SK-N-SH (cell line): ENCODE measurements at regions not wholly inside any gene's neighbourhood (a gene's known extent, or its start where the extent isn't known, plus 50 kb on each side); places are given as distances from the start of the nearest gene placed in this dataset.

Experiments
- CTCF ChIA-PET: fragments of 300-600, 350-600 bp; formaldehyde crosslinking; extraction: SDS; loops from one replicate; lab custom pipeline; 2021; lab: Yijun Ruan, JAX
- POLR2A ChIA-PET: fragments of 350-600 bp; sonication (Branson Sonifier 250); formaldehyde crosslinking; extraction: SDS; loops from one replicate; lab custom pipeline; 2020; ENCODE audit warnings: antibody characterized with exemption, inconsistent platforms; lab: Yijun Ruan, JAX
- DNase-seq: peaks from one replicate; pipeline ENCODE4 v3.0.0; 2012
- H2AFZ ChIP-seq: fragments of 200-600 bp; sonication (generic); 2 replicates; pipeline ENCODE4 v1.8.1; 2016; ENCODE audit warnings: antibody characterized with exemption, mild to moderate bottlenecking, low read depth
- H3F3A ChIP-seq: fragments of 200-600 bp; sonication (generic); replicated peaks from 2 replicates; pipeline ENCODE3; 2016; ENCODE audit warnings: antibody characterized with exemption, mild to moderate bottlenecking; ENCODE audit not compliant: insufficient read depth
- H3K27ac ChIP-seq, 2 experiments: fragments of 200-500 bp in 1 of 2; fragments of 200-600 bp in 1 of 2; sonication (Bioruptor generic) in 1 of 2; sonication (generic), shearing (Covaris generic) in 1 of 2; 2 replicates each; pipeline versions ENCODE4 v1.5.1 to v1.6.1; 2014 to 2016; ENCODE audit warnings: low read depth in 2 of 2, inconsistent platforms in 1 of 2, low read length in 1 of 2, mild to moderate bottlenecking in 1 of 2, mixed read lengths in 1 of 2
- H3K27me3 ChIP-seq: fragments of 200-600 bp; sonication (generic), shearing (Covaris generic); 2 replicates; pipeline ENCODE4 v1.6.1; 2016; ENCODE audit warnings: mixed run types; ENCODE audit not compliant: insufficient read depth
- H3K36me3 ChIP-seq, 2 experiments: fragments of 200-500 bp in 1 of 2; fragments of 200-600 bp in 1 of 2; sonication (Bioruptor generic) in 1 of 2; sonication (generic) in 1 of 2; replicated peaks in 1 of 2; 2 replicates each; pipeline versions ENCODE3 to v1.5.1; 2014 to 2016; ENCODE audit warnings: low read length in 1 of 2, mild to moderate bottlenecking in 1 of 2; ENCODE audit not compliant: insufficient read depth in 2 of 2, control insufficient read depth in 1 of 2
- H3K4me1 ChIP-seq, 2 experiments: fragments of 200-500 bp in 1 of 2; fragments of 200-600 bp in 1 of 2; sonication (Bioruptor generic) in 1 of 2; sonication (generic), shearing (Covaris generic) in 1 of 2; 2 replicates each; pipeline versions ENCODE4 v1.5.1 to v1.6.1; 2014 to 2016; ENCODE audit warnings: low read depth in 1 of 2, low read length in 1 of 2, mixed run types in 1 of 2; ENCODE audit not compliant: insufficient read depth in 2 of 2, control insufficient read depth in 1 of 2
- H3K4me2 ChIP-seq: fragments of 200-600 bp; sonication (generic), shearing (Covaris generic); 2 replicates; pipeline ENCODE4 v1.6.1; 2017; ENCODE audit warnings: mixed run types
- H3K4me3 ChIP-seq, 2 experiments: fragments of 200-500 bp in 1 of 2; fragments of 200-600 bp in 1 of 2; sonication (Bioruptor generic) in 1 of 2; sonication (generic), shearing (Covaris generic) in 1 of 2; 2 replicates each; pipeline versions ENCODE4 v1.5.1 to v1.8.1; 2014 to 2016; ENCODE audit warnings: low read depth in 2 of 2, inconsistent platforms in 1 of 2, low read length in 1 of 2, mild to moderate bottlenecking in 1 of 2, mixed read lengths in 1 of 2, moderate library complexity in 1 of 2
- H3K79me2 ChIP-seq: fragments of 200-600 bp; sonication (generic); 2 replicates; pipeline ENCODE4 v1.8.1; 2017; ENCODE audit warnings: mild to moderate bottlenecking; ENCODE audit not compliant: insufficient read depth
- H3K9ac ChIP-seq: fragments of 200-600 bp; sonication (generic); 2 replicates; pipeline ENCODE4 v1.6.1; 2017; ENCODE audit warnings: mixed run types
- H3K9me2 ChIP-seq: fragments of 200-600 bp; sonication (generic); 2 replicates; pipeline ENCODE4 v1.6.1; 2017; ENCODE audit warnings: mixed run types
- H3K9me3 ChIP-seq: fragments of 200-600 bp; sonication (generic); 2 replicates; pipeline ENCODE4 v1.6.1; 2017; ENCODE audit warnings: mixed run types, mild to moderate bottlenecking, moderate library complexity
- H4K20me1 ChIP-seq: fragments of 200-600 bp; sonication (generic); 2 replicates; pipeline ENCODE4 v1.6.1; 2017; ENCODE audit warnings: mild to moderate bottlenecking, mixed run types; ENCODE audit not compliant: insufficient read depth
- CHD2 ChIP-seq: fragments of 150-350 bp; IDR thresholded peaks from 2 replicates; pipeline ENCODE4 v1.6.1; 2018; ENCODE audit warnings: low read length; ENCODE audit not compliant: partially characterized antibody
- ELF1 ChIP-seq: IDR thresholded peaks from 2 replicates; pipeline ENCODE4 v1.4.0; 2012
- EP300 ChIP-seq, 2 experiments: IDR thresholded peaks; 2 replicates each; pipeline versions ENCODE4 v1.4.0 to v1.6.1; 2012; ENCODE audit warnings: borderline replicate concordance in 1 of 2, low read depth in 1 of 2, low read length in 1 of 2
- EZH2phosphoT487 ChIP-seq: fragments of 200-600 bp; sonication (generic); IDR thresholded peaks from 2 replicates; pipeline ENCODE4 v1.6.1; 2017; ENCODE audit warnings: low read depth, mixed run types, mild to moderate bottlenecking, antibody characterized with exemption, moderate library complexity, borderline replicate concordance
- FOXJ3 ChIP-seq: sonication (generic); formaldehyde crosslinking; IDR thresholded peaks from 2 replicates; pipeline ENCODE4 v1.5.1; 2020; ENCODE audit warnings: mild to moderate bottlenecking, missing genetic modification reagents
- FOXM1 ChIP-seq: IDR thresholded peaks from 2 replicates; pipeline ENCODE4 v1.4.0; 2012; ENCODE audit warnings: low read depth, mild to moderate bottlenecking
- GABPA ChIP-seq: IDR thresholded peaks from 2 replicates; pipeline ENCODE4 v1.4.0; 2012; ENCODE audit warnings: low read depth, mild to moderate bottlenecking
- GATA2 ChIP-seq: sonication (generic); formaldehyde crosslinking; IDR thresholded peaks from 2 replicates; pipeline ENCODE4 v1.5.0; 2020; ENCODE audit warnings: mild to moderate bottlenecking, missing genetic modification reagents
- JUND ChIP-seq: IDR thresholded peaks from 2 replicates; pipeline ENCODE4 v1.4.0; 2012
- MEF2A ChIP-seq: IDR thresholded peaks from 2 replicates; pipeline ENCODE4 v1.4.0; 2012; ENCODE audit warnings: low read depth, borderline replicate concordance
- MXI1 ChIP-seq: IDR thresholded peaks from 2 replicates; pipeline ENCODE4 v1.6.1; 2012; ENCODE audit warnings: mild to moderate bottlenecking, low read depth, low read length, improper control_type of control experiment
- NFIC ChIP-seq: IDR thresholded peaks from 2 replicates; pipeline ENCODE4 v1.4.0; 2012; ENCODE audit warnings: borderline replicate concordance
- POLR2AphosphoS5 ChIP-seq: IDR thresholded peaks from 2 replicates; pipeline ENCODE4 v1.6.1; 2012; ENCODE audit warnings: low read depth, low read length
- RCOR1 ChIP-seq: fragments of 150-350 bp; IDR thresholded peaks from 2 replicates; pipeline ENCODE4 v1.6.1; 2017; ENCODE audit warnings: antibody characterized with exemption, low read length
- SIN3A ChIP-seq: IDR thresholded peaks from 2 replicates; pipeline ENCODE4 v1.6.1; 2012; ENCODE audit warnings: low read depth, mild to moderate bottlenecking, low read length, moderate library complexity, borderline replicate concordance
- SMC3 ChIP-seq: IDR thresholded peaks from 2 replicates; pipeline ENCODE4 v1.6.1; 2012; ENCODE audit warnings: low read depth, low read length, improper control_type of control experiment
- TAF1 ChIP-seq: IDR thresholded peaks from 2 replicates; pipeline ENCODE4 v1.6.1; 2012; ENCODE audit warnings: low read depth, mild to moderate bottlenecking, low read length, moderate library complexity, borderline replicate concordance
- TCF12 ChIP-seq: IDR thresholded peaks from 2 replicates; pipeline ENCODE4 v1.4.0; 2012
- TEAD4 ChIP-seq: IDR thresholded peaks from 2 replicates; pipeline ENCODE4 v1.4.0; 2012; ENCODE audit warnings: mild to moderate bottlenecking, borderline replicate concordance; ENCODE audit not compliant: insufficient read depth
- YY1 ChIP-seq: IDR thresholded peaks from 2 replicates; pipeline ENCODE4 v1.4.0; 2012; ENCODE audit warnings: low read depth, mild to moderate bottlenecking
- WGBS: methylation state at CpG from one replicate; pipeline ENCODE4 v1.1.6; 2017; ENCODE audit warnings: low lambda C conversion rate; 5-methylcytosine and 5-hydroxymethylcytosine counted together
- TF ChIP-seq, protein P1 (sequence below): IDR thresholded peaks from 2 replicates; pipeline ENCODE4 v1.4.0; 2012; ENCODE audit warnings: low read depth
- TF ChIP-seq, protein P2 (sequence below): fragments of 150-350 bp; IDR thresholded peaks from 2 replicates; pipeline ENCODE4 v1.6.1; 2017; ENCODE audit warnings: antibody characterized with exemption, low read length, low read depth, borderline replicate concordance
- TF ChIP-seq, protein P3 (sequence below): fragments of 150-350 bp; IDR thresholded peaks from 2 replicates; pipeline ENCODE4 v1.6.1; 2016; ENCODE audit warnings: mild to moderate bottlenecking, low read depth, low read length
- TF ChIP-seq, protein P4 (sequence below): IDR thresholded peaks from 2 replicates; pipeline ENCODE4 v1.4.0; 2012; ENCODE audit warnings: low read depth, borderline replicate concordance

DNA sequence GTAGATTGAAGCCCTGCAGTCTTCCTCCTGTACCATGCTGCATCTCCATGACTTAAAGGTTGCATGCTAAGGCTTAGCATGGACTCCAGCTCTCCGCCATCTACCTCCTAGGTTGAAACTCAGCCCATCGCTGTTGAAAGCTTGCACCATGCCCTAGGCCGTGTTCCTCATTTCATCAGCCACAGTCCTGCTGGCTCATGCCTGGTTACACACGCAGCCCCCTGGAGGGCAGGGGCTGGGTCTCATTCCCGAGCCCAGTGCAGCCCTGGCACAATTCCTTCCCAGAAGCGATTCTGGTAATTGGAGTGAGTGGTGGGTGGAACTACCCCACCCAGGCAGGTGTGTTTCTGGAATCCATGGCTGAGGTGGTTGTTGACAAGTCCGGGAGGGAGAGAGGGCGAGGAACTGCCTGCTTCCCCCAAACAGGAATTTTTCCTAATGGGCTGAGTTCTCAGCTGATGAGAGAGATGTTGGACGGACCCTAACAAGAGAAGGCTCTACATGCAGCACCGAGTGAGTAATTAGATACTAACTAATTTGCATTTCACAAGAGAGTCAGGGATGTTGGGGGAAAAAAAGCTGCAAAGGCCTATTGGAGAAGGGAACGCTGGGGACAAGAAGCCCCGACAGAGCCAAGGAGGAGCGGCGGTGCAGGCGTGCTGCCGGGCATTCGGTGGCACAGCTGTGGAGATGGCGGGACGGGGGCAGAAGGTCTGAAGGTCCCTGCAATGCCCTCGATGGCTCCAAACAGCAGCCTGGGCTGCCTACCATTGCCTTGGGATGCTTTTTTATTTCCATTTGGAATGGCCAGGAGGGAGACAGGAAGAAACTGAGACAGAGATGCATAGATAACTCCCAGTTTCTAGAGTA is 92.3 kb upstream of the TLE3 start:
- DNase-seq, result no peak
- H4K20me1 ChIP-seq, result no peaks in the 10 kb centered on the region
- peaks cover 0 to 42% of the 10 kb centered on the region in 2 experiments; a peak in 1 of 4 replicates for H3K4me1 ChIP-seq
- H3K9ac ChIP-seq, result no peak overlapping the region
- ChIA-PET POLR2A (no interaction called here), CTCF (interaction anchor here (0.7 kb wide), 1 partner anchor 9 kb away, joined by 3 read pairs; no protein-coding TSS in a partner anchor)
- H3K27ac ChIP-seq, result no peak overlapping the region; a peak in 1 of 4 replicates
- no peaks in the 10 kb centered on the region for H3F3A ChIP-seq
- no peak overlapping the region for H3K4me3 ChIP-seq
- no peak overlapping the region for H3K4me2 ChIP-seq
- no peaks in the 10 kb centered on the region for H3K9me3 ChIP-seq
- H3K79me2 ChIP-seq, result no peaks in the 10 kb centered on the region
- WGBS, result 90% methylated on average over 19 of the region's 20 CpGs
- H3K27me3 ChIP-seq, result no peaks in the 10 kb centered on the region
- no peak overlapping the region for H2AFZ ChIP-seq
- no peak for TF ChIP-seq JUND
- TF ChIP-seq, protein P1, sequence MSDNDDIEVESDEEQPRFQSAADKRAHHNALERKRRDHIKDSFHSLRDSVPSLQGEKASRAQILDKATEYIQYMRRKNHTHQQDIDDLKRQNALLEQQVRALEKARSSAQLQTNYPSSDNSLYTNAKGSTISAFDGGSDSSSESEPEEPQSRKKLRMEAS, result no peak
- TF ChIP-seq, protein P2, sequence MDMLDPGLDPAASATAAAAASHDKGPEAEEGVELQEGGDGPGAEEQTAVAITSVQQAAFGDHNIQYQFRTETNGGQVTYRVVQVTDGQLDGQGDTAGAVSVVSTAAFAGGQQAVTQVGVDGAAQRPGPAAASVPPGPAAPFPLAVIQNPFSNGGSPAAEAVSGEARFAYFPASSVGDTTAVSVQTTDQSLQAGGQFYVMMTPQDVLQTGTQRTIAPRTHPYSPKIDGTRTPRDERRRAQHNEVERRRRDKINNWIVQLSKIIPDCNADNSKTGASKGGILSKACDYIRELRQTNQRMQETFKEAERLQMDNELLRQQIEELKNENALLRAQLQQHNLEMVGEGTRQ, result no peak
- no peak for TF ChIP-seq YY1
- no peak for TF ChIP-seq GATA2
- no peak for TF ChIP-seq MXI1
- no peak for TF ChIP-seq RCOR1
- TF ChIP-seq POLR2AphosphoS5, result no peak
- no peak for TF ChIP-seq GABPA
- TF ChIP-seq, protein P3, sequence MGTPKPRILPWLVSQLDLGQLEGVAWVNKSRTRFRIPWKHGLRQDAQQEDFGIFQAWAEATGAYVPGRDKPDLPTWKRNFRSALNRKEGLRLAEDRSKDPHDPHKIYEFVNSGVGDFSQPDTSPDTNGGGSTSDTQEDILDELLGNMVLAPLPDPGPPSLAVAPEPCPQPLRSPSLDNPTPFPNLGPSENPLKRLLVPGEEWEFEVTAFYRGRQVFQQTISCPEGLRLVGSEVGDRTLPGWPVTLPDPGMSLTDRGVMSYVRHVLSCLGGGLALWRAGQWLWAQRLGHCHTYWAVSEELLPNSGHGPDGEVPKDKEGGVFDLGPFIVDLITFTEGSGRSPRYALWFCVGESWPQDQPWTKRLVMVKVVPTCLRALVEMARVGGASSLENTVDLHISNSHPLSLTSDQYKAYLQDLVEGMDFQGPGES, result no peak
- no peak for TF ChIP-seq CHD2
- TF ChIP-seq SMC3, result no peak
- no peak for TF ChIP-seq FOXM1
- TF ChIP-seq NFIC, result no peak
- H3K36me3 ChIP-seq, result no peaks in the 10 kb centered on the region
- no peaks in the 10 kb centered on the region for H3K9me2 ChIP-seq

DNA sequence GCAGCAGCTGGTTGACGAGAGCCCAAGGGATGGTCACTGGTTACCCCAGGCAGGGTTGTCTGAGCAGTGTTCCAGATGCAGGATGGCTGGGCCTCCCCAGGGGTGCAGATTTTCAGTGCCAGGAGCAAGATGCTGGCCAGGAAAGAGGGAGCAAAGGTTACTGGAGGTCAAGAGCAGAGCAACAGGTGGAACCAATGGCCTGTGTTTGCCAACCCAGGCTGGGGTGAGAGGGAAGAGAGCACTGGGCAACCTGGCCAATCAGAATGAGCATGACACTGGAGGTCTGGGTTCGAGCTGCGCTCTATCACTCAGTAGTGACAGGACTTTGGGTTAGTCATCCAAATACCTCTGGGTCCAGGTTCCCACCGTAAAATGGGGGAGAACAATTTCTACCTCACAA is 90.6 kb upstream of the TLE3 start:
- Histone ChIP-seq H4K20me1 (no peaks in the 10 kb centered on the region), H3K9ac (no peak overlapping the region), H3K4me1 (peaks cover 0 to 47% of the 10 kb centered on the region in 2 experiments; a peak in 1 of 4 replicates), H3K36me3 (no peaks in the 10 kb centered on the region), H3K27me3 (no peaks in the 10 kb centered on the region), H2AFZ (no peak overlapping the region), H3F3A (no peaks in the 10 kb centered on the region), H3K79me2 (no peaks in the 10 kb centered on the region), H3K9me3 (no peaks in the 10 kb centered on the region), H3K4me2 (no peak overlapping the region), H3K9me2 (no peaks in the 10 kb centered on the region), H3K4me3 (no peak overlapping the region), H3K27ac (no peak overlapping the region)
- ChIA-PET CTCF (interaction anchor here (1.1 to 1.7 kb wide), 3 partner anchors 8 to 281 kb away, joined by 3 to 4 read pairs (median 4); no protein-coding TSS in a partner anchor), POLR2A (no interaction called here)
- DNase-seq, result no peak
- TF ChIP-seq EP300 (IDR thresholded peaks at IDR 0.05; ENCODE audit: borderline replicate concordance in 1 of 2, low read depth in 1 of 2, low read length in 1 of 2), result no peak
- no peak for TF ChIP-seq FOXJ3 (CRISPR knock-in tag)
- no peak for TF ChIP-seq TCF12
- no peak for TF ChIP-seq EZH2phosphoT487
- TF ChIP-seq CHD2, result no peak
- TF ChIP-seq GABPA, result no peak
- TF ChIP-seq, protein P4, sequence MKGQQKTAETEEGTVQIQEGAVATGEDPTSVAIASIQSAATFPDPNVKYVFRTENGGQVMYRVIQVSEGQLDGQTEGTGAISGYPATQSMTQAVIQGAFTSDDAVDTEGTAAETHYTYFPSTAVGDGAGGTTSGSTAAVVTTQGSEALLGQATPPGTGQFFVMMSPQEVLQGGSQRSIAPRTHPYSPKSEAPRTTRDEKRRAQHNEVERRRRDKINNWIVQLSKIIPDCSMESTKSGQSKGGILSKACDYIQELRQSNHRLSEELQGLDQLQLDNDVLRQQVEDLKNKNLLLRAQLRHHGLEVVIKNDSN, result no peak
- no peak for TF ChIP-seq TEAD4
- no peak for TF ChIP-seq SMC3
- TF ChIP-seq, protein P2, result no peak
- TF ChIP-seq, protein P1, result no peak
- no peak for TF ChIP-seq ELF1
- TF ChIP-seq MXI1, result no peak
- TF ChIP-seq GATA2, result no peak
- TF ChIP-seq MEF2A, result no peak
- TF ChIP-seq SIN3A, result no peak
- no peak for TF ChIP-seq TAF1
- WGBS, result 82% methylated on average over 4 of the region's 4 CpGs
